GM18505 (cell line): ENCODE measurements at regions not wholly inside any gene's neighbourhood (a gene's known extent, or its start where the extent isn't known, plus 50 kb on each side); places are given as distances from the start of the nearest gene placed in this dataset.
"Not testable (repeated sequence)": the region's sequence is repeated elsewhere in the genome, so short reads cannot be mapped to it uniquely, and the experiment has no call there.

Experiments
- ATAC-seq: cut with Tn5 transposase; IDR thresholded peaks from one replicate; pipeline ENCODE4 v1.9.1; 2021; ENCODE audit not compliant: unreplicated experiment
- POLR2A ChIP-seq: IDR thresholded peaks from 4 replicates; pipeline ENCODE4 v1.6.1; 2011; ENCODE audit warnings: borderline replicate concordance; ENCODE audit not compliant: insufficient read depth, insufficient read length; ENCODE audit errors: extremely low read depth

GRCh38 chr7:14974688-14975087 lies 72.1 kb upstream of the DGKB start:
- TF ChIP-seq POLR2A, result no peak
- ATAC-seq, result no peak

DNA sequence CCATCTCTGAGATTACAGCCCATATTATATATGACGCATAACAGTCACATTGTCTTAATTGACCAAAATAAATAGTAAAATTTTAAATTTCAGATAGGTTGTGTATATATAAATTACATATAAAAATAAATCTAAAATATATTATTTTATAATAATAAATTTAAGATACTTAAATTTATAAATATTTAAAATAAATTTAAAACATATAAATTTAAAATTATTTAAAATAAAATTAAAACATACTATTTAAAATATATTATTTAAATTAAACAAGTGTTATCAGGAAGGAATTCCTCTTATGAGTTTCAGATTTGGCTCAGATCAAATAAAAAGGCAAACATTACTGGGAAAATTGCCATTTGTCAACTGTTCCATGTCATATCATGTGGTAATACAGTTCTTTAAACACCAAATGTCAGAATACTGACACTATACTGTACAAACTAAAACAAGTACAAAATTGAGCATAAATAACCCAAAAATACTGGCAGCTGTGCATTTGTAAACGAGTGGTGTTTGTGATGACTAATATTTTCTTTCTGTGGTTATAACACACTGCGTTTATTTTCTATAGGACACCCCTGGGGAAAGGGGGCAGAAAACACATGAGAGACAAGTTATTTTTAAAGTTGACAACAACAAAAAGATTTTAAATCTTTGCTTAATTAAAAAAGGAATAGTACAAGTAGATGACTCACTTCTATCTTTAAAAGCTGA lies 71.3 kb upstream of the DGKB start:
- TF ChIP-seq POLR2A, result no peak
- no peak for ATAC-seq

GRCh38 chr7:14971678-14972077 lies 69.1 kb upstream of the DGKB start:
- ATAC-seq, result not testable (repeated sequence)

- not testable (repeated sequence) for ATAC-seq
Measured at GRCh38 chr7:14967376-14967775, 64.8 kb upstream of the DGKB start.

GRCh38 chr7:14962778-14963177 lies 60.2 kb upstream of the DGKB start:
- ATAC-seq, result no peak
- TF ChIP-seq POLR2A, result no peak

- no peak for TF ChIP-seq POLR2A
- ATAC-seq, result no peak
Measured at GRCh38 chr7:14960721-14961120, 58.2 kb upstream of the DGKB start.

DNA sequence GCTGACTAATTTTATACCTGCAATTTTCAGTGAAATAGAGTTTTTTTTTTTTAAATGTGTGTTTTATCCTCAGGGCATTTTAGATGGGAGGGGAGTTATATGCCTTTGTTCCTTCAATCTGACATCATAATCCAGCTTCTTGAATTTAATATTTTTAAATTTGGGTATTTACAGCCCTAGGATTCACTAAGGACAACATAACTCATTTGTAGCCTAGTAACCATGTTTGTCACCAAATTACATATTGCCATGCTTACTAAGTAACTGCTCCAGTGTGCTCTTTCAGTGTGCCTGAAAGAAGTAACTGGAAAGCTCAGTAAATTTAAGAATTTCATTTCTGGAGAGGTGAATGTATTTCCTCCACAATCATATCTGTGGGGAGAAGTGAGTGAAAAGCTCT lies 56.8 kb upstream of the DGKB start:
- no peak for ATAC-seq
- TF ChIP-seq POLR2A, result no peak

- TF ChIP-seq POLR2A, result no peak
- no peak for ATAC-seq
Measured at GRCh38 chr7:14954035-14954434, 51.5 kb upstream of the DGKB start.
